Neural cell (in vitro differentiated cells): ENCODE measurements at regions not wholly inside any gene's neighbourhood (a gene's known extent, or its start where the extent isn't known, plus 50 kb on each side); places are given as distances from the start of the nearest gene placed in this dataset.

Experiments used
- H2AFZ ChIP-seq: fragments of 200-600, 300-800 bp; sonication (generic), shearing (Covaris generic); 2 replicates; pipeline ENCODE4 v1.6.0; 2014; ENCODE audit warnings: low read depth, mild to moderate bottlenecking, antibody characterized with exemption, low read length, moderate library complexity
- H3F3A ChIP-seq: fragments of 200-600 bp; shearing (Covaris generic); 2 replicates; pipeline ENCODE4 v1.6.1; 2016; ENCODE audit warnings: mild to moderate bottlenecking, moderate library complexity, mixed read lengths, antibody characterized with exemption, low read length; ENCODE audit not compliant: insufficient read depth, poor library complexity, severe bottlenecking
- H3K27ac ChIP-seq: fragments of 200-600, 300-800 bp; sonication (generic), shearing (Covaris generic); 2 replicates; pipeline ENCODE4 v1.5.1; 2014; ENCODE audit warnings: mild to moderate bottlenecking, low read length, moderate library complexity
- H3K27me3 ChIP-seq: fragments of 300-800, 200-600 bp; sonication (generic), shearing (Covaris generic); 2 replicates; pipeline ENCODE4 v1.6.0; 2014; ENCODE audit warnings: mild to moderate bottlenecking, low read depth, low read length, moderate library complexity; ENCODE audit not compliant: insufficient read depth
- H3K36me3 ChIP-seq: fragments of 300-800, 200-600 bp; sonication (generic), shearing (Covaris generic); 2 replicates; pipeline ENCODE4 v1.5.1; 2014; ENCODE audit warnings: mild to moderate bottlenecking, antibody characterized with exemption, low read length, moderate library complexity; ENCODE audit not compliant: insufficient read depth
- H3K4me2 ChIP-seq: fragments of 300-800, 200-600 bp; sonication (generic), shearing (Covaris generic); 2 replicates; pipeline ENCODE4 v1.6.0; 2014; ENCODE audit warnings: mild to moderate bottlenecking, low read length
- H3K4me3 ChIP-seq: fragments of 300-800, 200-600 bp; sonication (generic), shearing (Covaris generic); 2 replicates; pipeline ENCODE4 v1.5.1; 2014; ENCODE audit warnings: mild to moderate bottlenecking, low read length, moderate library complexity
- H3K79me2 ChIP-seq: fragments of 200-600 bp; shearing (Covaris generic); replicated peaks from 2 replicates; pipeline ENCODE4 v1.6.0; 2014; ENCODE audit warnings: mild to moderate bottlenecking, low read length, moderate library complexity; ENCODE audit not compliant: insufficient read depth
- H3K9ac ChIP-seq: fragments of 300-800, 200-600 bp; sonication (generic), shearing (Covaris generic); 2 replicates; pipeline ENCODE4 v1.6.1; 2016; ENCODE audit warnings: mild to moderate bottlenecking, low read length, mixed read lengths
- H3K9me2 ChIP-seq: fragments of 200-600 bp; shearing (Covaris generic); 2 replicates; pipeline ENCODE4 v1.6.1; 2016; ENCODE audit warnings: mild to moderate bottlenecking, low read length, mixed read lengths; ENCODE audit not compliant: insufficient read depth
- H3K9me3 ChIP-seq: fragments of 200-600, 300-800 bp; sonication (generic), shearing (Covaris generic); 2 replicates; pipeline ENCODE4 v1.6.1; 2016; ENCODE audit warnings: mild to moderate bottlenecking, mixed run types, low read length, moderate library complexity, mixed read lengths
- H4K20me1 ChIP-seq: fragments of 200-600 bp; shearing (Covaris generic); 2 replicates; pipeline ENCODE4 v1.6.1; 2016; ENCODE audit warnings: mild to moderate bottlenecking, mixed run types; ENCODE audit not compliant: insufficient read depth
- EP300 ChIP-seq: fragments of 450-650 bp; conservative IDR thresholded peaks from 2 replicates; pipeline ENCODE4 v1.6.1; 2014; ENCODE audit warnings: antibody characterized with exemption, mild to moderate bottlenecking, moderate library complexity; ENCODE audit not compliant: poor library complexity, severe bottlenecking
- EZH2 ChIP-seq: fragments of 200-600, 300-800 bp; shearing (Covaris generic), sonication (generic); IDR thresholded peaks from 2 replicates; pipeline ENCODE4 v1.6.1; 2014; ENCODE audit warnings: antibody characterized with exemption, low read length, borderline replicate concordance, mild to moderate bottlenecking; ENCODE audit not compliant: insufficient read depth, poor library complexity, severe bottlenecking
- MXI1 ChIP-seq: fragments of 450-650 bp; conservative IDR thresholded peaks from 2 replicates; pipeline ENCODE4 v1.6.1; 2014; ENCODE audit warnings: antibody characterized with exemption, mild to moderate bottlenecking; ENCODE audit not compliant: poor library complexity, severe bottlenecking
- POLR2AphosphoS5 ChIP-seq: IDR thresholded peaks from 2 replicates; pipeline ENCODE4 v1.6.1; 2012
- RAD21 ChIP-seq: fragments of 450-650 bp; conservative IDR thresholded peaks from 2 replicates; pipeline ENCODE4 v1.6.1; 2014; ENCODE audit warnings: antibody characterized with exemption, mild to moderate bottlenecking, moderate library complexity
- REST ChIP-seq: IDR thresholded peaks from 2 replicates; pipeline ENCODE4 v1.6.1; 2012; ENCODE audit warnings: borderline replicate concordance
- SMC3 ChIP-seq: fragments of 450-650 bp; conservative IDR thresholded peaks from 2 replicates; pipeline ENCODE4 v1.6.1; 2014; ENCODE audit warnings: antibody characterized with exemption, mild to moderate bottlenecking, moderate library complexity; ENCODE audit not compliant: poor library complexity
- TAF1 ChIP-seq: IDR thresholded peaks from 2 replicates; pipeline ENCODE4 v1.6.1; 2012; ENCODE audit warnings: low read depth
- TF ChIP-seq, protein P1 (sequence below): fragments of 450-650 bp; IDR thresholded peaks from 2 replicates; pipeline ENCODE4 v1.5.1; 2014; ENCODE audit warnings: antibody characterized with exemption, mild to moderate bottlenecking, moderate library complexity; ENCODE audit not compliant: poor library complexity, severe bottlenecking

DNA sequence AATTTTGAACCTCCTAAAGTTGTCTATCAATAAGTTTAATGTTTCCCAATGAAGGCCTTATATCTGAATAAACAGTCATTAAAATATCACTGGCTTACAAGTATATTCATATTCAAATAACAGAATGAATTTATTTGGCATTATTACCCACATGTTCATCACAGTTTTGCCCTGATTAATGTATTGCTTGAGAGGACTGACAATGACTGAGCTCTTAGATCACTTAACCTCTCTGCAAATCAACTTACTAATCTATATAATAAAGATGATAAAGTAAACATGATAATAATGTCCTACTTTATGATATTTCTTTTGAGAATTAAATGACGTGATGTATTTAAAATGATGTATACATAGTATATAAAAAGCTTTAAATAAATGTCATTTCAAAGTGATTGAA, 532.0 kb upstream of the GBE1 start:
- no peak overlapping the region for H3K4me2 ChIP-seq
- TF ChIP-seq MXI1, result no peak
- TF ChIP-seq, protein P1, sequence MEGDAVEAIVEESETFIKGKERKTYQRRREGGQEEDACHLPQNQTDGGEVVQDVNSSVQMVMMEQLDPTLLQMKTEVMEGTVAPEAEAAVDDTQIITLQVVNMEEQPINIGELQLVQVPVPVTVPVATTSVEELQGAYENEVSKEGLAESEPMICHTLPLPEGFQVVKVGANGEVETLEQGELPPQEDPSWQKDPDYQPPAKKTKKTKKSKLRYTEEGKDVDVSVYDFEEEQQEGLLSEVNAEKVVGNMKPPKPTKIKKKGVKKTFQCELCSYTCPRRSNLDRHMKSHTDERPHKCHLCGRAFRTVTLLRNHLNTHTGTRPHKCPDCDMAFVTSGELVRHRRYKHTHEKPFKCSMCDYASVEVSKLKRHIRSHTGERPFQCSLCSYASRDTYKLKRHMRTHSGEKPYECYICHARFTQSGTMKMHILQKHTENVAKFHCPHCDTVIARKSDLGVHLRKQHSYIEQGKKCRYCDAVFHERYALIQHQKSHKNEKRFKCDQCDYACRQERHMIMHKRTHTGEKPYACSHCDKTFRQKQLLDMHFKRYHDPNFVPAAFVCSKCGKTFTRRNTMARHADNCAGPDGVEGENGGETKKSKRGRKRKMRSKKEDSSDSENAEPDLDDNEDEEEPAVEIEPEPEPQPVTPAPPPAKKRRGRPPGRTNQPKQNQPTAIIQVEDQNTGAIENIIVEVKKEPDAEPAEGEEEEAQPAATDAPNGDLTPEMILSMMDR, result no peak
- TF ChIP-seq EZH2, result no peak
- no peak for TF ChIP-seq SMC3
- TF ChIP-seq EP300, result no peak
- TF ChIP-seq POLR2AphosphoS5, result no peak
- H2AFZ ChIP-seq, result no peak overlapping the region

GRCh38 chr3:82287562-82287961, 526.1 kb upstream of the GBE1 start:
- H4K20me1 ChIP-seq, result no peaks in the 10 kb centered on the region
- H3K9me2 ChIP-seq, result no peaks in the 10 kb centered on the region
- H3K36me3 ChIP-seq, result no peaks in the 10 kb centered on the region
- H3K4me2 ChIP-seq, result no peak overlapping the region
- no peaks in the 10 kb centered on the region for H3K79me2 ChIP-seq
- no peak overlapping the region for H3K9ac ChIP-seq
- H3K27ac ChIP-seq, result no peak overlapping the region
- no peak overlapping the region for H3K4me3 ChIP-seq
- TF ChIP-seq MXI1 (no peak), SMC3 (no peak), REST (no peak), RAD21 (no peak), TAF1 (no peak), POLR2AphosphoS5 (no peak), EZH2 (no peak), EP300 (no peak)
- TF ChIP-seq, protein P1, result no peak
- H3K27me3 ChIP-seq, result no peaks in the 10 kb centered on the region
- no peaks in the 10 kb centered on the region for H3F3A ChIP-seq
- no peaks in the 10 kb centered on the region for H3K9me3 ChIP-seq
- H2AFZ ChIP-seq, result no peak overlapping the region

More for the DNA sequence above, 532.0 kb upstream of the GBE1 start:
- Histone ChIP-seq H3K4me3 (no peak overlapping the region), H3K79me2 (no peaks in the 10 kb centered on the region), H3K36me3 (no peaks in the 10 kb centered on the region), H3K27me3 (no peaks in the 10 kb centered on the region), H3K9ac (no peak overlapping the region), H3K9me2 (no peaks in the 10 kb centered on the region), H3K27ac (no peak overlapping the region), H3F3A (no peaks in the 10 kb centered on the region), H4K20me1 (no peaks in the 10 kb centered on the region), H3K9me3 (no peaks in the 10 kb centered on the region)
